GM23248 (cell line): ENCODE measurements at regions not wholly inside any gene's neighbourhood (a gene's known extent, or its start where the extent isn't known, plus 50 kb on each side); places are given as distances from the start of the nearest gene placed in this dataset.

Experiments used
- DNase-seq: peaks from one replicate; pipeline ENCODE4 v3.0.0-alpha.2; 2015
- H2AFZ ChIP-seq: fragments of 200-600 bp; sonication (generic); 2 replicates; pipeline ENCODE4 v1.6.1; 2016; ENCODE audit warnings: antibody characterized with exemption
- H3F3A ChIP-seq: fragments of 200-600 bp; sonication (generic); 2 replicates; pipeline ENCODE4 v1.6.1; 2016; ENCODE audit warnings: mild to moderate bottlenecking, antibody characterized with exemption, mixed run types; ENCODE audit not compliant: insufficient read depth
- H3K27ac ChIP-seq: fragments of 200-600 bp; sonication (generic); 2 replicates; pipeline ENCODE4 v1.5.1; 2016; ENCODE audit warnings: mild to moderate bottlenecking
- H3K27me3 ChIP-seq: fragments of 200-600 bp; sonication (generic); replicated peaks from 2 replicates; pipeline ENCODE4 v1.6.1; 2016; ENCODE audit warnings: mild to moderate bottlenecking; ENCODE audit not compliant: insufficient read depth
- H3K36me3 ChIP-seq: fragments of 200-600 bp; sonication (generic); 2 replicates; pipeline ENCODE4 v1.6.1; 2016; ENCODE audit warnings: low read depth, mild to moderate bottlenecking
- H3K4me1 ChIP-seq: fragments of 200-600 bp; sonication (generic); 2 replicates; pipeline ENCODE4 v1.6.1; 2016; ENCODE audit warnings: mild to moderate bottlenecking; ENCODE audit not compliant: insufficient read depth
- H3K4me2 ChIP-seq: fragments of 200-600 bp; sonication (generic); one replicate; pipeline ENCODE4 v1.6.1; 2016; ENCODE audit warnings: mild to moderate bottlenecking; ENCODE audit not compliant: unreplicated experiment
- H3K4me3 ChIP-seq: fragments of 200-600 bp; sonication (generic); 2 replicates; pipeline ENCODE4 v1.5.1; 2016; ENCODE audit warnings: mild to moderate bottlenecking
- H3K79me2 ChIP-seq: fragments of 200-600 bp; sonication (generic); 2 replicates; pipeline ENCODE4 v1.6.1; 2016; ENCODE audit warnings: mild to moderate bottlenecking; ENCODE audit not compliant: insufficient read depth
- H3K9ac ChIP-seq: fragments of 200-600 bp; sonication (generic); 2 replicates; pipeline ENCODE4 v1.6.1; 2016; ENCODE audit warnings: mild to moderate bottlenecking
- H3K9me2 ChIP-seq: fragments of 200-600 bp; sonication (generic); 2 replicates; pipeline ENCODE4 v1.6.1; 2016; ENCODE audit warnings: mixed run types, mild to moderate bottlenecking, moderate library complexity; ENCODE audit not compliant: insufficient read depth
- H3K9me3 ChIP-seq: fragments of 200-600 bp; sonication (generic); one replicate; pipeline ENCODE4 v1.6.1; 2017; ENCODE audit warnings: low read depth
- H4K20me1 ChIP-seq: fragments of 200-600 bp; sonication (generic); 2 replicates; pipeline ENCODE4 v1.6.0; 2016; ENCODE audit not compliant: insufficient read depth
- EZH2 ChIP-seq: fragments of 200-600 bp; sonication (generic); IDR thresholded peaks from 2 replicates; pipeline ENCODE4 v1.6.1; 2018; ENCODE audit warnings: antibody characterized with exemption, mild to moderate bottlenecking; ENCODE audit not compliant: insufficient read depth, poor library complexity, severe bottlenecking
- EZH2phosphoT487 ChIP-seq: fragments of 200-600 bp; sonication (generic); IDR thresholded peaks from 2 replicates; pipeline ENCODE4 v1.6.1; 2018; ENCODE audit warnings: antibody characterized with exemption, moderate library complexity, mild to moderate bottlenecking, low read depth; ENCODE audit not compliant: insufficient read depth
- WGBS, 2 experiments: methylation state at CpG; one replicate each; pipeline ENCODE4 v1.1.6; 2015 to 2017; ENCODE audit warnings: low lambda C conversion rate in 2 of 2, low coverage in 1 of 2; ENCODE audit errors: missing lambda C conversion rate in 2 of 2; 5-methylcytosine and 5-hydroxymethylcytosine counted together
- in situ Hi-C: fragments of 300-500 bp; cut with MboI; formaldehyde crosslinking; loops from 2 replicates; pipeline ENCODE4 v1.15.0; 2020

DNA sequence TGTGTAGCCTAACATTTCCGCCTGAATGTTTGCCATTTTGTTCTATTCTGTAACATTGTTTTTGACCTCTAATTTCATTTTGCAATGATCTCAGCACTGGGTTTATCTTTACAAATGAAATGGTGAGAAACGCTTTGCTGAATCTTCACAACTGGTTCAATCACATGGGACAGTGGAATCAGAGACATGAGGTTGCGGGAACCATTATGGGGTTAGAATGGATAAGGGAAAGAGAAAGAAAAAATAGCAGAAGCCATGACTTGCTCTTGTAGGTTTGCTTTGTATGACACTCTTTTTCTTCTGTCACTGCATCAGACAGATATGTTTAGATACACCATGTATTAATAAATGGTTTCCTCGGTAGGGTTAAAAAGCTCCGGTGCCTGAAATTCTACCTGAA is 114.3 kb upstream of the PELI1 start:
- Histone ChIP-seq H3K9me3 (no peaks in the 10 kb centered on the region), H4K20me1 (no peaks in the 10 kb centered on the region), H3K27me3 (no peaks in the 10 kb centered on the region), H3K4me1 (peaks cover 10% of the 10 kb centered on the region), H3K79me2 (no peaks in the 10 kb centered on the region), H3K36me3 (no peaks in the 10 kb centered on the region), H3K27ac (no peak overlapping the region), H3K9me2 (no peaks in the 10 kb centered on the region), H3K4me2 (no peak overlapping the region), H3F3A (no peaks in the 10 kb centered on the region), H2AFZ (no peak overlapping the region), H3K9ac (no peak overlapping the region), H3K4me3 (no peak overlapping the region)
- DNase-seq, result no peak
- 95 to 97% methylated on average over 5 of the region's 5 CpGs for WGBS, 2 experiments
- TF ChIP-seq EZH2 (no peak), EZH2phosphoT487 (no peak)
- in situ Hi-C loops, result no loop called here

DNA sequence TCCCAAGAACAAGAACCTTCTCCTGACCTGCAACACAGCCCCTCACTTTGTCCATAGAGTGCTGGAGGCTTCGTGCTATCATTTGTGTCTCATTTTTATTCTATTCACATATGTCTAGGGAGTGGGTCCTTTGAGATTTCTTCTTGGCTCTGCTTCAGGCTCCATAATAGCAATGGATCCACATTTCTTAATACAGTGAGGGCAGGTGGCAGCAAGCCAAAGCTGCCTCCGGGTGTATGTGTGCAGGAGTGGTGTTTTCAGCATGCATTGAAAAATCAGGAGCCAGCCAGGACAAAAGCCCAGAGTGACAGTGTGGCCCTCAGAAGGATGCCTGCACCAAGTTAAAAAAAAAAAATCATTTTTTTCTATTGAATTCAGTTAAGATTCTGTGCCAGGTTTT is 115.1 kb upstream of the PELI1 start:
- Histone ChIP-seq H3K36me3 (no peaks in the 10 kb centered on the region), H3K9ac (no peak overlapping the region), H3K4me1 (peaks cover 13% of the 10 kb centered on the region), H3K9me3 (no peaks in the 10 kb centered on the region), H3K27ac (no peak overlapping the region), H3K4me2 (no peak overlapping the region), H3F3A (no peaks in the 10 kb centered on the region), H3K79me2 (no peaks in the 10 kb centered on the region), H3K9me2 (no peaks in the 10 kb centered on the region), H3K27me3 (no peaks in the 10 kb centered on the region), H2AFZ (no peak overlapping the region), H3K4me3 (no peak overlapping the region), H4K20me1 (no peaks in the 10 kb centered on the region)
- 34 to 45% methylated on average over 2 of the region's 2 CpGs for WGBS, 2 experiments
- in situ Hi-C loops, result no loop called here
- TF ChIP-seq EZH2 (no peak), EZH2phosphoT487 (no peak)
- no peak for DNase-seq

DNA sequence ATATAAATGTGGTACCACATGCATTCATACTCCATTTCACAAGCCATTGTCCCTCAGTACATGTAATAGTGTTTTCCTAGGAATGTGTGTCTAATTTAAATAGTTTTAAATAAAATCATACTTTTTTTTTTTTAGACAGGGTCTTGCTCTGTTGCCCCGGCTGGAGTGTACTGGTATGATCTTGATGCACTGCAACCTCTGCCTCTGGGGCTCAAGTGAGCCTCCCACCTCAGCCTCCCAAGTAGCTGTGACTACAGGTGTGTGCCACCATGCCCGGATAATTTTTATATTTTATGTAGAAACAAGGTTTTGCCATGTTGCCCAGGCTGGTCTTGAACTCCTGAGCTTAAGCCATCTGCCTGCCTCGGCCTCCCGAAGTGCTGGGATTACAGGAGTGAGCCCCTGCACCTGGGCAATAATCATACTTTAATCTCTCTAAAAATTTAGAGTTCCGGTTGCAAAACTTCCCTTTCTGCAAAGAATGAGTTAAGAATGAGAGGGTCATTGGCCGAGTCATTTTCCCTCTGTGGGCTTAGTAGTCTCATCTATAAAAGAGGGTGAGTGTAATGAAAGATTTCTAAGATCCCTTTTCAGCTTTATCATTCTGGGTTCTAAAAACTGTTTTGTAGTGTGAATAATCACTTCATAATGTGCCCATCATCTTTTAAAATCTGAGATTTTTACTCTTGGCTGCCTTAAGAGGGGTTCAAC is 116.0 kb upstream of the PELI1 start:
- Histone ChIP-seq H3F3A (no peaks in the 10 kb centered on the region), H3K27me3 (no peaks in the 10 kb centered on the region), H3K4me1 (peaks cover 13% of the 10 kb centered on the region), H3K79me2 (no peaks in the 10 kb centered on the region), H3K27ac (no peak overlapping the region), H3K9ac (no peak overlapping the region), H4K20me1 (no peaks in the 10 kb centered on the region), H2AFZ (no peak overlapping the region), H3K36me3 (no peaks in the 10 kb centered on the region), H3K9me2 (no peaks in the 10 kb centered on the region), H3K9me3 (no peaks in the 10 kb centered on the region), H3K4me3 (no peak overlapping the region), H3K4me2 (no peak overlapping the region)
- WGBS, 2 experiments, result 87 to 91% methylated on average over 6 of the region's 6 CpGs
- in situ Hi-C loops, result no loop called here
- TF ChIP-seq EZH2phosphoT487 (no peak), EZH2 (no peak)
- DNase-seq, result no peak

DNA sequence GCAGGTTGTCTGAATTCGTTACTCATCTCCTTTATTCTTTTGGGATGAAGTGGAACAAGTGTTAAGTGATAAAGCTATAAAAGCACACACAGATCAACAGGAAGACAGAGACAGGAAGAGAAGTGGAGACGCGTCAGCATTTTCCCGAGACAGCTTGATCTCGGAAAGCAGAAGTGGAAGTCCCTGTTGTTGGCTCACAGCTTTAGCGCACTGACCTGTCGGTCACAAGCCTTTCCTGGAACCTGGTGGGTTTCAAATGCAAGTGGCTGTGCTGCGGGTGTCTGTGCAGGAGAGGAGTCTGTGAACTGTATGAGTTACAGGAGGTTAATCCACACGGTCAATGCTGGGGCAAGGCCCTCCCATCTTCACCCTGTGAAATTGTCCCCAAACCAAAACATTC is 116.6 kb upstream of the PELI1 start:
- in situ Hi-C loops, result no loop called here
- Histone ChIP-seq H3K4me1 (peaks cover 13% of the 10 kb centered on the region), H3K27me3 (no peaks in the 10 kb centered on the region), H2AFZ (no peak overlapping the region), H3K4me2 (no peak overlapping the region), H3K9me3 (no peaks in the 10 kb centered on the region), H3K9ac (no peak overlapping the region), H4K20me1 (no peaks in the 10 kb centered on the region), H3K4me3 (no peak overlapping the region), H3K9me2 (no peaks in the 10 kb centered on the region), H3K27ac (no peak overlapping the region), H3K36me3 (no peaks in the 10 kb centered on the region), H3F3A (no peaks in the 10 kb centered on the region), H3K79me2 (no peaks in the 10 kb centered on the region)
- TF ChIP-seq EZH2 (no peak), EZH2phosphoT487 (no peak)
- WGBS, 2 experiments, result 92 to 98% methylated on average over 9 of the region's 9 CpGs
- DNase-seq, result no peak
